ENCODE measurements at regions not wholly inside any gene's neighbourhood (a gene's known extent, or its start where the extent isn't known, plus 50 kb on each side); places are given as distances from the start of the nearest gene placed in this dataset.

DNA sequence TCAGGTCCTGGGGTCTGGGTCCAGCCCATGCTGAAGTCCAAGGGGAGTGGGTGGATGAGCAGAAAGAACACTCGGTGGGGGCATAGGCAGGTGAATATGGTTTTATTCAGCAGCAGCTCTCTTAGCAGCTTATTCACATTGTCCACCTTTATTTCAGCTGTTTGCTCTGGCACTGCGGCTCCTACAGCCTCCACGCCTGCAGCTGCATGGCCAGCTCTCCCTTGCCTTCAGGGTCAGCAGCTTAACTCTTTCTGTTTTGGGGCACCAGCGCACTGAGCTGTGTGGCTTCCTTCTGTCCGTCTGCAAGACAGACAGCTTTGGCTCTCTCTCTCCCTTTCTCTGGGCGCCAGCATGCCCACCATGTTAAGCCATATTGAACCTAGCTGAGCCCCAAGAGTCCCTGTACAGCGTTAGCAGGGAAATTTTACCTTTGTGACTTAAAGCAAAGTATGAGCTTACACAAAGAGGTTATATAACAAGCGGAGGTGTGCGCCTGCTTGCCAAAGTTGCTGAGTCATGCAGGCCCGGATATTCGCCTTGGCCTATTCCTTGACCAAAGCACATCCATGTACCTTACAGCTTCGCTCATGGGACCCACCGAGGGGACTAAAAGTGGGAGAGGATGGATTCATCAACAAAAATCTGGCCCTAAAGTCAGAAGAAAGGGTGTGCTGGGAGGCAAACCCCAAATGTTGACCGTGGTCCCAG is 170.1 kb upstream of the PFN2 start:
- Histone ChIP-seq H2BK15ac (ENCODE audit: low read depth, low read length) (no peak overlapping the region; the same call in 1 of the 3 replicates), H3K9ac (ENCODE audit: low read depth, low read length) (no peak overlapping the region), H3K36me3 (ENCODE audit: control insufficient read depth, insufficient read depth, low read length) (no peaks in the 10 kb centered on the region), H3K14ac (replicated peaks; ENCODE audit: low read depth, low read length) (no peak overlapping the region), H3K4me3 (ENCODE audit: insufficient read depth, low read depth, low read length) (no peak overlapping the region), H2AK5ac (ENCODE audit: low read depth, low read length) (peak overlapping the region; percentile 51; the same call in 1 of the 2 replicates), H4K8ac (ENCODE audit: low read depth in 2 of 2, low read length in 2 of 2) (peak overlapping the region in 1 of 2 experiments; percentile 21; a peak in 1 of 4 replicates), H2BK20ac (ENCODE audit: low read depth, low read length) (0 out of 2 replicates have a peak overlapping the region, but pooled peaks have one; percentile 4), H3K27ac (ENCODE audit: insufficient read depth, low read length) (no peak overlapping the region), H4K20me1 (ENCODE audit: insufficient read depth, low read length) (no peaks in the 10 kb centered on the region), H3K4me1 (ENCODE audit: control insufficient read depth, insufficient read depth, low read length) (peaks cover 5% of the 10 kb centered on the region), H3K27me3 (ENCODE audit: control insufficient read depth, insufficient read depth, low read length) (no peaks in the 10 kb centered on the region), H3K4me2 (ENCODE audit: low read depth, low read length) (no peak overlapping the region), H3K79me1 (ENCODE audit: low read depth in 1 of 2, low read length in 2 of 2) (no peaks in the 10 kb centered on the region), H3K9me1 (ENCODE audit: insufficient read depth, low read length) (0 out of 2 replicates have a peak, but pooled peaks cover 7% of the 10 kb centered on the region), H2BK120ac (ENCODE audit: low read depth, low read length) (0 out of 2 replicates have a peak overlapping the region, but pooled peaks have one; percentile 15), H2AK9ac (replicated peaks; ENCODE audit: low read depth, low read length, poor library complexity) (no peak overlapping the region), H3K9me3 (ENCODE audit: control insufficient read depth, insufficient read depth, low read length) (no peaks in the 10 kb centered on the region), H3K23ac (ENCODE audit: low read depth, low read length) (no peak overlapping the region), H2AFZ (replicated peaks; ENCODE audit: low read length, poor library complexity) (peak overlapping the region; percentile 14), H3K56ac (ENCODE audit: extremely low read depth, insufficient read depth, low read length) (no peak overlapping the region), H3K4ac (ENCODE audit: low read depth, low read length) (no peak overlapping the region; the same call in 1 of the 2 replicates), H3K18ac (ENCODE audit: low read depth, low read length) (no peak overlapping the region), H4K5ac (ENCODE audit: low read depth, low read length) (no peak overlapping the region; the same call in 1 of the 2 replicates), H4K91ac (ENCODE audit: insufficient read depth, low read depth, low read length) (peak overlapping the region; percentile 6; the same call in 1 of the 2 replicates), H2BK5ac (ENCODE audit: low read depth, low read length, poor library complexity, severe bottlenecking) (no peak overlapping the region)
- CTCF ChIA-PET: no interaction called here
- DNase-seq (no peak), ATAC-seq (ENCODE audit: low read depth) (no peak)
- TF ChIP-seq CEBPB (IDR thresholded peaks at IDR 0.05; ENCODE audit: low read depth, low read length): no peak
- peak; percentile 88 for TF ChIP-seq NFE2L2 (IDR thresholded peaks at IDR 0.05; ENCODE audit: low read depth, low read length)
- POLR2A ChIA-PET (ENCODE audit: unreplicated experiment): no interaction called here
- WGBS, 2 experiments (ENCODE audit: extremely low coverage in 2 of 2, insufficient read length in 1 of 2): 89% methylated on average over 3 of the region's 14 CpGs; no CpG with 5 or more reads in 1 of the 2 experiments
- in situ Hi-C loops (cut with MboI; ENCODE audit: low sequenced_read_pairs) (no loop called here), dilution Hi-C loops (cut with HindIII; ENCODE audit: low sequenced_read_pairs, unreplicated experiment) (no loop called here), intact Hi-C loops (cut with micrococcal nuclease) (no loop called here)
- BruUV-seq (replicated peaks): no TSS peak

All from IMR-90 (cell line).